B cell (primary cell): ENCODE measurements at regions not wholly inside any gene's neighbourhood (a gene's known extent, or its start where the extent isn't known, plus 50 kb on each side); places are given as distances from the start of the nearest gene placed in this dataset.
"Not testable (repeated sequence)": the region's sequence is repeated elsewhere in the genome, so short reads cannot be mapped to it uniquely, and the experiment has no call there.

Source experiments
- CTCF ChIP-seq: fragments of 200-600 bp; IDR thresholded peaks from one replicate; pipeline ENCODE4 v1.8.0; 2022; ENCODE audit warnings: antibody characterized with exemption, mild to moderate bottlenecking
- EZH2 ChIP-seq: IDR thresholded peaks from 2 replicates; pipeline ENCODE4 v1.6.1; 2012; ENCODE audit warnings: borderline replicate concordance, low read depth, mild to moderate bottlenecking, moderate library complexity, low read length; ENCODE audit not compliant: insufficient read depth, poor library complexity, severe bottlenecking

GRCh38 chr2:89020566-89020965, 329.1 kb downstream of the RPIA start:
- not testable (repeated sequence) for TF ChIP-seq CTCF, EZH2
